ENCODE measurements at regions not wholly inside any gene's neighbourhood (a gene's known extent, or its start where the extent isn't known, plus 50 kb on each side); places are given as distances from the start of the nearest gene placed in this dataset.

GRCh38 chr2:204436230-204436629 is 109.0 kb upstream of the PARD3B start:
- CTCF ChIA-PET: interaction anchor here (1.5 kb wide), 1 partner anchor 7 kb away, joined by 3 read pairs; no protein-coding TSS in a partner anchor
- ATAC-seq: no peak
- FAIRE-seq: no peak

GRCh38 chr2:204437408-204437807 is 107.9 kb upstream of the PARD3B start:
- DNase-seq (ENCODE audit: low read depth in 1 of 2, low spot score in 1 of 2): no peak
- Histone ChIP-seq H3K4me2 (no peak overlapping the region), H3K27ac (no peak overlapping the region), H3K4me1 (no peaks in the 10 kb centered on the region), H3K4me3 (no peak overlapping the region), H3K9me3 (peaks cover 5% of the 10 kb centered on the region; the same call in 1 of the 3 replicates)
- POLR2A ChIA-PET: no interaction called here
- CTCF ChIA-PET: no interaction called here
- TF ChIP-seq PHF8 (IDR thresholded peaks at IDR 0.05; ENCODE audit: borderline replicate concordance, low read depth) (no peak), FOSL2 (IDR thresholded peaks at IDR 0.05) (no peak), FOSL2 (CRISPR knock-in tag; IDR thresholded peaks at IDR 0.05) (no peak), FOSB (CRISPR knock-in tag; IDR thresholded peaks at IDR 0.05) (no peak)
- TF ChIP-seq, protein P1, sequence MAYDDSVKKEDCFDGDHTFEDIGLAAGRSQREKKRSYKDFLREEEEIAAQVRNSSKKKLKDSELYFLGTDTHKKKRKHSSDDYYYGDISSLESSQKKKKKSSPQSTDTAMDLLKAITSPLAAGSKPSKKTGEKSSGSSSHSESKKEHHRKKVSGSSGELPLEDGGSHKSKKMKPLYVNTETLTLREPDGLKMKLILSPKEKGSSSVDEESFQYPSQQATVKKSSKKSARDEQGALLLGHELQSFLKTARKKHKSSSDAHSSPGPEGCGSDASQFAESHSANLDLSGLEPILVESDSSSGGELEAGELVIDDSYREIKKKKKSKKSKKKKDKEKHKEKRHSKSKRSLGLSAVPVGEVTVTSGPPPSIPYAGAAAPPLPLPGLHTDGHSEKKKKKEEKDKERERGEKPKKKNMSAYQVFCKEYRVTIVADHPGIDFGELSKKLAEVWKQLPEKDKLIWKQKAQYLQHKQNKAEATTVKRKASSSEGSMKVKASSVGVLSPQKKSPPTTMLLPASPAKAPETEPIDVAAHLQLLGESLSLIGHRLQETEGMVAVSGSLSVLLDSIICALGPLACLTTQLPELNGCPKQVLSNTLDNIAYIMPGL (CRISPR knock-in tag; IDR thresholded peaks at IDR 0.05; ENCODE audit: borderline replicate concordance): no peak
- FAIRE-seq: no peak
- no peak for ATAC-seq
- WGBS (ENCODE audit: missing lambda C conversion rate): 24% methylated on average over 5 of the region's 5 CpGs

More at GRCh38 chr2:204436230-204436629, 109.0 kb upstream of the PARD3B start:
- TF ChIP-seq, protein P2, sequence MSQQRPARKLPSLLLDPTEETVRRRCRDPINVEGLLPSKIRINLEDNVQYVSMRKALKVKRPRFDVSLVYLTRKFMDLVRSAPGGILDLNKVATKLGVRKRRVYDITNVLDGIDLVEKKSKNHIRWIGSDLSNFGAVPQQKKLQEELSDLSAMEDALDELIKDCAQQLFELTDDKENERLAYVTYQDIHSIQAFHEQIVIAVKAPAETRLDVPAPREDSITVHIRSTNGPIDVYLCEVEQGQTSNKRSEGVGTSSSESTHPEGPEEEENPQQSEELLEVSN (IDR thresholded peaks at IDR 0.05; ENCODE audit: borderline replicate concordance, low read depth): no peak
- no peak for TF ChIP-seq HOXB13 (CRISPR knock-in tag; IDR thresholded peaks at IDR 0.05; ENCODE audit: low read depth)
- TF ChIP-seq CTCF (IDR thresholded peaks at IDR 0.05): no peak
- no peak for TF ChIP-seq JUN (IDR thresholded peaks at IDR 0.05)
- Histone ChIP-seq H3K4me2 (no peak overlapping the region), H3K27ac (no peak overlapping the region), H3K4me3 (no peak overlapping the region), H3K4me1 (no peaks in the 10 kb centered on the region), H3K9me3 (peaks cover 11% of the 10 kb centered on the region; the same call in 2 of the 3 replicates)
- WGBS (ENCODE audit: missing lambda C conversion rate): 25% methylated on average over 1 of the region's 1 CpG
- POLR2A ChIA-PET: no interaction called here
- no peak for DNase-seq (ENCODE audit: low read depth in 1 of 2, low spot score in 1 of 2)

DNA sequence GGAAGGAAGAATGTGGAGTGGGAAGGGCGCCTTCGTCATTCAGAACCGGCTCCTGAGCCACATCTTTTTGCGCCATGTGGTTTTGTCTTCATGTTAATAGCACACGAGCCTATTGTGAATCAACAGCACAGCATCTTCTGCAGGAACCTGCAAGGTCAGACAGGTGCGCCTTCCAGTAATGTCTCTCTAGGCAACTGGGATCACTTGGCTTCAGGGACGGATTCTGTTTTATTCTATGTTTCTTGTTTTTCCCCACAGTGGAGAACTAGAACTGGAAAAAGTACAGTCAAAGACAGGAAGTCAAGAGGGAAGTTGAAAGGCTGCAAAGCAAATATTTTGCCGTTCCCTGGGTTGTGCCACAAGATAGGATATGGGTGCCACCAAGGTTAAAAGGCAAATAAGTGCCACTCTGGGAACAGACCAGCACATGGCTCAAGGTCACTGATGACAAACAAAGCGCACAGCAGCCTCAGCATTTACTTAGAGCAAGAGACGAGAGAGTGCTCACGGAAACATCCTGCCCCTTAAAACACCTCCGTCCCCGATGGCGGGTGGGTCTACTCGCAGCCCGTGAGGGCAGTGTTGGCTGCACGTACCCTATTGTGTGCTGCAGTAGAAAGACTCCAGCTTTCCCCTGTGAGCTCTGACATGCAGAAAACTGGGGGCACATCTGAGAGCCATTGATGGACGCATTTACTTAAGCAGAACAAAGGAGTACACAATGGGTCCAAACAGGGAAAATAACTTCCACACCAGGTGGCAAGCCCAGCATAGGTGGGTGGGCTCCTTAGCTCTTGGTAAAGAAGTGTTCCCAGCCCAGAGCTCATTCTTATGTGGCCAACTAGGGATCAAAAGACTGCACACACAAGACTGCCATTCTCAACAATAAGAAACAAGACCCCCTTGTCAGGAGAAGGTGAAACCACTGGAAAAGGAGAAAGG is 107.2 kb upstream of the PARD3B start:
- Histone ChIP-seq H3K27ac (no peak overlapping the region), H3K4me2 (no peak overlapping the region), H3K9me3 (no peaks in the 10 kb centered on the region), H3K4me1 (no peaks in the 10 kb centered on the region), H3K4me3 (no peak overlapping the region)
- POLR2A ChIA-PET: no interaction called here
- WGBS (ENCODE audit: missing lambda C conversion rate): 50% methylated on average over 18 of the region's 18 CpGs
- DNase-seq (ENCODE audit: low read depth in 1 of 2, low spot score in 1 of 2) (no peak), ATAC-seq (no peak), FAIRE-seq (no peak)
- CTCF ChIA-PET: no interaction called here
- no peak for TF ChIP-seq FOXS1 (CRISPR knock-in tag; IDR thresholded peaks at IDR 0.05)

GRCh38 chr2:204441316-204441715 is 104.0 kb upstream of the PARD3B start:
- POLR2A ChIA-PET: no interaction called here
- no peaks in the 10 kb centered on the region for H3K9me3 ChIP-seq
- TF ChIP-seq PBX3 (IDR thresholded peaks at IDR 0.05) (no peak), POLR2AphosphoS2 (conservative IDR thresholded peaks at IDR 0.05; ENCODE audit: low read length) (no peak), SREBF2 (IDR thresholded peaks at IDR 0.05) (no peak), POLR2A (IDR thresholded peaks at IDR 0.05; ENCODE audit: low read length) (no peak), CEBPB (IDR thresholded peaks at IDR 0.05) (no peak), FOXS1 (CRISPR knock-in tag; IDR thresholded peaks at IDR 0.05) (no peak)
- DNase-seq (ENCODE audit: low read depth in 1 of 2, low spot score in 1 of 2) (no peak), ATAC-seq (no peak), FAIRE-seq (no peak)
- no peaks in the 10 kb centered on the region for H3K4me1 ChIP-seq
- no peak overlapping the region for H3K4me3 ChIP-seq
- H3K4me2 ChIP-seq: no peak overlapping the region
- CTCF ChIA-PET: interaction anchor here (1.5 kb wide), 1 partner anchor 10 kb away, joined by 4 read pairs; no protein-coding TSS in a partner anchor
- H3K27ac ChIP-seq: no peak overlapping the region
